Inflammatory macrophage treated with lipopolysaccharide for 4 hours (primary cell): ENCODE measurements at regions not wholly inside any gene's neighbourhood (a gene's known extent, or its start where the extent isn't known, plus 50 kb on each side); places are given as distances from the start of the nearest gene placed in this dataset.

ENCODE experiments used
- DNase-seq: peaks from one replicate; pipeline ENCODE4 v3.0.0-alpha.2; 2020

DNA sequence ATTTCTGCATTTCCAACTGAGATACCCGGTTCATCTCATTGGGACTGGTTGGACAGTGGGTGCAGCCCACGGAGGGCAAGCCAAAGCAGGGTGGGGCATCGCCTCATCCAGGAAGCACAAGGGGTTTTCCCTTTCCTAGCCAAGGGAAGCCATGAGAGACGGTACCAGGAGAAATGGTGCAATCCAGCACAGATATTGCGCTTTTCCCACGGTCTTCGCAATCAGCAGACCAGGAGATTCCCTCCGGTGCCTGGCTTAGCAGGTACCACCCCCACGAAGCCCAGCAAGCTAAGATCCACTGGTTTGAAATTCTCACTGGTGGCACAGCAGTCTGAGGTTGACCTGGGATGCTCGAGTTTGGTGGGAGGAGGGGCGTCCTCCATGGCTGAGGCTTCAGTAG, 527.0 kb downstream of the TLE1 start:
- no peak for DNase-seq

DNA sequence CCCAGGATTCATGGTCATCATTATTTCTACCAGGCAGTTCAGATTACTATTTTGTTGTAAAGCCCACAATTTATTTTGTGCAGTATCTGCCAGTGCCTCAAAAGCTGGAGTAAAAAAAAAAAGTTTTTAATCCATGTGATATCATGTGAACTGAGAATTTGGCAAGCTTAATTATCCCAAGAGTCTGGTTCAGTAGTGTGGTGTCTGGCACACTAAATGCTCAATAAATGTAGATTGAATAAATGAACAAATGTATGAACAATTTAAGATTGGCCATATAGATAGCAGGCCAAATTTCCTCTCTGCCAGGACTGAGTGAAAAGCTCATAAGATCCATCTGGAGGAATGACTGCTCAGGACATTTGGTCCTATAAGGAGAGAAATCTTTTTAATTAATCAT, 533.0 kb downstream of the TLE1 start:
- DNase-seq = no peak

DNA sequence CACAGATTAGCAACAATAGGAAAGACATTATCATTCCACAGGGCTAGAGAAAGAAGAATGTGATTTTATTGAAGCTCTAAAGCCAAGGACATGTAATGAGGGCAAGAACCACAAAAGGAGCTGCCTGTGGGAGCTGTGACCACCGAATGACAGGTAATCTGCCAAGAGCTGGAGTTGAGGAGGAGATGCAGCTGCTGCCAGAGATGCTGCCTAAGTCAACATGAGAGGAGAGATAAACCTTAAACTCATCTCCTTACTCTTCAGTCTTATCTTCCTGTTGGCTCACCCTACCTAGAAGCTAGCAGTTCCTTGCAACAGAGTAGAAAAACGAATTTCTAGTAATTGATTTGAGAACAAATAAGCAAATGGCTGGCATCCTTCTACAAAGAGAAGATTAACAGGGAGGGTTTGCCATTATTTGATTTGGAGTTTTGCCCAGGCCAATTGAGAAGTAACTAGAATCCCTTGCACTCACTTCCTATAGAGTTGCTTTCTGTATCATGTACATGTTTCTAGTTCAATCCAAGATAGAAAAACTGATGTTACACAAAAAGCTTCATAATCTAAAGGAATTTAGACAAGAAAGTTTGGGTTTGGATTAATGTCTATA, 539.2 kb downstream of the TLE1 start:
- DNase-seq = no peak

DNA sequence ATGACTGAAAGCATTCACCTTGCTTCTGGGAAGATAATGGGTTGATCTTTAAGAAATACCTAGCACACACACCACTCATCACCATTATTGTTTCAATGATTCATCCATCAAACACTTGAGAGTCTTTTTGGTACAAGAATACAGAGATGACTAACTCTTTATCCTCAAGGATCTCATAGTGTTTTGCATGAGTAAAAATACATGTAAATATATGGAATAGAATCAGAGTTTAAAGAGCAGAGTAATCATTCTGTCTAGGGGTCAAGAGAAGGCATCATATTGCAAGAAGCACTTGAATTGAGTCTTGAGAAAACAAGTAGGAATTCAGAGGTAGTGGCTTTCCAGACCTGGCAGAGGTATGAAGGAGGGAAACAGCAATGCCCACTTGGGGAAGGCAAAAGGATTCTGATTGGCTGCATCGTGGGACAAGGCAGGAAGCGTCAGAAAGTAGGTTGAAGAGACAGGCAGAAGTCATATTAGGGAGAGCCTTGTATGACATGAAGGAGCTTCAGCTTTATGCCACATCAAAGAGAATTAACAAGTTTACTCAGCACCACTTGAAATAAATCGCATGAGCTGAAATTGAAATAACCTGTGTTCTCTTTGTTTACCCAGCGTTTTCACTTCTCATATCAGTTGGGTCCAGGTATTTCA, 542.5 kb downstream of the TLE1 start:
- no peak for DNase-seq

DNA sequence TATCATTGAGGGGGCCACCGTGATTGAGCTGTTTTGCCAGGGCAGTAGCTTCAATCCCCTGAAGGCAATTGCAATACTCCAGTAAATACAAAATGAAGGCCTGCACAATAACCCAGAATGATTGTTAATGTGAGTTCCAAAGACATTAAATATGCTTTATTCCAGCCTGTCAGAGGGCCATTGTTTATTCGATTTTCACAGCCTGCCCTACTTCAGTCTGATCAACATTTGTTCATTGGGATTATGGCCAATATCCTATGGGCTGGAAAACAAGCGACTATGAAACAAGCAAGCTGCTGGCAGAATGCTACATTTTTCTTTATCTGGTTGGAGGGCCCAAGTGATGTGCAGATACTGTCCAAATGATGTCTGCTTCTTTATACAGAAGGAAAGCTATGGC, 543.1 kb downstream of the TLE1 start:
- DNase-seq = no peak

- DNase-seq = no peak
Measured at GRCh38 chr9:81145331-81145963, 543.9 kb downstream of the TLE1 start.

GRCh38 chr9:81141961-81142360, 547.4 kb downstream of the TLE1 start:
- no peak for DNase-seq

DNA sequence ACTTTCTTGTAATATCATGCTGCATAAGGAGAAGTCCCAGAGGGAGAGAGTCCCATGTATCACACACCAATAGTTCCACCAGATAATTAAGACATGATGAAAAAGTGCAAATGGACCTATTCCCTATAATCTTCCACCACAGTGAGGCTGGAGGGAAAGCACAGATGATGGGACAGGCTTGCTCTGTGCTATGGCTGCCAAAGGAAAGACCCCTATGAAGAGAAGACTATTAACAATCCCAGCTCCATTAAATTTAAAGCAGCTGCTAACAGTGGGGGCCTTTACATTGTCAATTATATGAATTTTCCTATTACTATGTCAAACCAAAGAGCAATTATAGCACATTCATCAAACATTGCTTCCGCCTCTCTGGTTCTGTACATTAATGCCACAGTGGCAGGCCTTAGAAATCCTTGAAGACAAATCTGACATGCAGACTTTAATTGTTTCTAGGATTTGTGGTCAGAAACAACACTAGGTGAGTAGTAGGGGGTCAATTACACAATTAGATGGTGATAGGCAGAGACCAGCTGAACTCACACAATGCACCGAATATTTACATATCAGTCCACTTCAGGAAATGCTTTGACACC, 551.3 kb downstream of the TLE1 start:
- no peak for DNase-seq

GRCh38 chr9:81132796-81133195, 556.6 kb downstream of the TLE1 start:
- DNase-seq = no peak

GRCh38 chr9:81132318-81132717, 557.0 kb downstream of the TLE1 start:
- DNase-seq = no peak

DNA sequence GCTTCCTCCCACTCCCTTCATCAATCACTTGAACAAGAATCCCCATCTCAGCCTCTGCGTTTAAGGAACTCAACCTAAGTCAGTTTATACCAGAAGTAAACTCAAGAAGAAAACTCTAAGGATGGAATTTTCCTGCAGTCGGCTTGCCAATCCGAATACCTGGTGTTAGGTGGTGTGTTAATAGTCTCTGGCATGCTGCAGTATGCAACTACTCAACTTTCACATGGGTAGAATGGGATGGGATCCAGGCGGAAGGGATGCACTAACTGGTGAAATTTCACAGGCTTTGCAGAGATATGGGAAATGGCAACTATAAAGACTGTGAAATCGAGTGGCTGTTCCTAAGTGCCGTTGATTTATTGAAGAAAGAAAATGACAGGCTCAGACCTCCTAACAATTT, 560.6 kb downstream of the TLE1 start:
- DNase-seq = no peak

- DNase-seq = no peak
Measured at GRCh38 chr9:81125446-81126092, 563.8 kb downstream of the TLE1 start.

- DNase-seq = no peak
Measured at GRCh38 chr9:81123526-81123925, 565.8 kb downstream of the TLE1 start.

DNA sequence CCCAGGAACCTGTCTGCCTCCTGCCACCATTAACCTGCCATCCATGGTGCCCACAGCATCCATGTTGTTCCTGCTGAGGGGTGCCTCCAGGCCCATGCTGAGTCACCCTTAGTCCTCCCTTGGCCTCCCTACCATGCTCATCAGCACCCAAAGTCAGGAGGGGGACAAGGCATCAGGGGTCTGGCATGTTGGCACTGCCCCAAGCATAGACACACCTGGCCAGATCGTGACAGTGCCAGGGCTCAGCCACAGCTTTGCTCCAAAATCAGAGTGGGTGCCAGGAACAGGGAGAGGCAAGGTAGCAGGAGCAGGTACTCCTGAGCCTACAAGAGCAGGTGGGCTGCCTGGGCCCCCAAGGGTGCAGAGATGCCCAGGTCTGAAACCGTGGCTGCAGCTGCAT, 566.6 kb downstream of the TLE1 start:
- DNase-seq = no peak

DNA sequence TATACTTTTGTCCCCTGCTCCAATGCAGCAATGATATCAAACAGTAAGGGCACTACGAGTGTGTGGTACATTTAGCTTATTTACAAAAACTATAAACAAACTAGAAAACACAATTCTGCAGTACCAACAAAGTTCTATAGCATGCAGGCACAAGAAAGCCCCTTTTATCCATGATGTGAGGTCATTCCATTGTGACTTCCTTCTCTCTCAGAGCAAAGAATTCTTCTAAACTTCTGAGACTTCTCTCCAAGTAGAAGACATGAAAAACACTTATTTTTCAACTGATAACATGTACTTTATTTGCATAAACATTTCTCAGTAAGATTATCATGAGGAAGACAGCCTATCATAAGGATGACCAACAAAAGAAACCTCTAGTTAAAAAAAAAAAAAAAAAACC, 569.8 kb downstream of the TLE1 start:
- DNase-seq = no peak

DNA sequence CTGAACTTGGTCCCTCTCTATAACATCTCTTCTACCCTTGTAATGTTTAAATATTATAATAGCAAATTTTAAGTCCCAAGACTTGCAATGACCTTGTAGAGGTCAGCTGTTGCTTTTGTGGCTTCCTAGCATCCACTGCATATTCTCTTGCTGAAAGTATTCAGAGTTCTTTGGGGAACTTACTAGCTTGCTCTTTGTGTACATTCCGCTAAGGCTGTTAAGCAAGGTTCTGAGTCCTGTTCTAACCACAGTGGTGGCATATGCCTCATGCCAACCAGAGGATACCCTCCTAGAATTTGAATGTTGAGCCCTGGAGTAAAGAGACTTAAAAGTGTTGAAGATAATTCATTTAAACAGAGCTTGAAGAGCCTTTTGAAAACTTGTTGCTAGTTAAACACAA, 570.9 kb downstream of the TLE1 start:
- no peak for DNase-seq

DNA sequence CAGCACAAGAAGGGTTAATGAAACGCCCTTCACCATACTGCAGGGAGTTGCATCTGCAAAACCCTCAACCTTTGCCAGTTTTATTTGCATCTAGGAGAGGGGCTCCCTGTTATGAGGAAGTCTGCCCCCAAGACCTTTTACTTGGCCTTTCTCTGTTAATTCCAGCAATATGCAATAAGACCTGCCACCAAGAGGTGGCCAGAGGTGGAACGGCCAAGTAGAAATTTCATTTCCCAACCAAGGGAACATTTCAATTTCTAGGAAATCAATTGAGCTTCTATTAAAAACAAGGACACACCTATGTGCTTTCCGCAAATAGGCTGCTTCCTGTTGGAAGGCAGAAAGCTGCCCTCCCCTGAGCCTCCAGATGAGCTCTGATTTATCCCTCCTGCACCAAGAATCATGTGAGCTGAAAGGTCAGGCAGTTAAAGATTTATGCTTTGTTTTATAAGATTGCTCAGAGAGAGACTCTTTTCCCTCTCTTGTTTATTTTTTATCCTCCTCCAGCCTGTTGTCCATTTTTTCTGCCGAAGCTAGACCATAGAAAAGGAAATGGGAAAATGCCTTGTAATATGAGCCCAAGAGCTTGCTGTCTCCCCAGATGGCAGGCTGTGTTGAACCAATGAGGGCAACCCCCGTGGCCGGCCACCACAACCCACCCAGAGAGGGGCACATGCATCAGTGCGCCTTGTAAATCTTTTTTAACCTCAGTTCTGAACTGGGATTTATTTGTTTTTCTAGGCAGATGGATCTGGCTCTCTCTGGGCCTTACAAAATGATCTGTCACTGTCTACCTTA, 572.8 kb downstream of the TLE1 start:
- no peak for DNase-seq

GRCh38 chr9:81113453-81114124, 575.8 kb downstream of the TLE1 start:
- peak; percentile 42 for DNase-seq

- no peak for DNase-seq
Measured at GRCh38 chr9:81112627-81113452, 576.5 kb downstream of the TLE1 start.

- no peak for DNase-seq
Measured at GRCh38 chr9:81108821-81109220, 580.5 kb downstream of the TLE1 start.

GRCh38 chr9:81108391-81108790, 581.0 kb downstream of the TLE1 start:
- DNase-seq = no peak
